ENCODE measurements at regions not wholly inside any gene's neighbourhood (a gene's known extent, or its start where the extent isn't known, plus 50 kb on each side); places are given as distances from the start of the nearest gene placed in this dataset.
A peak's percentile ranks its signal among the peaks of the same experiment; 100 is the strongest.

GRCh38 chr12:15033029-15033428 is 60.2 kb downstream of the PDE6H start:
- H3K4me3 ChIP-seq (ENCODE audit: low read depth, low read length): no peak overlapping the region
- no peak for DNase-seq (ENCODE audit: low read depth)
- TF ChIP-seq CTCF (IDR thresholded peaks at IDR 0.05; ENCODE audit: insufficient read depth, low read length): no peak

DNA sequence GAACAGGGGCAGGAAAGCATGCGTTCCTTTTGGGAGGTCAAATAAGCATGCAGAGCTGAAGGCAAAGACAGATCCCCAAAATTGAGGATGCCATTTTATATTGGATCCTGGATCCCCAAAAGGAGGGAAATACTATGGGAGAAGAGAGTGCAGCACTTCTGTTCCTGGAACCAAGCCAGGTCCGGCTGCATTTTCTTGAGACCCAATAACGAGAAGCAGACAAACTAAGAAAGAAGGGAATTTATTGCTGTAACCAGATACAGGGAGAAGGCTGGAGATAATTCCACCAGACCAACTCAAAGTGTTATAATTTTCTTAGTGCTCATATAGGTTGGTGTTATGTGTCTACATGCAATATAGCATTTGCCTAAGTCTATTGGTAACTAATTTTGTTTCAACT is 60.8 kb downstream of the PDE6H start:
- no peak overlapping the region for H3K4me3 ChIP-seq (ENCODE audit: low read depth, low read length)
- TF ChIP-seq CTCF (IDR thresholded peaks at IDR 0.05; ENCODE audit: insufficient read depth, low read length): no peak
- no peak for DNase-seq (ENCODE audit: low read depth)

GRCh38 chr12:15035185-15035584 is 62.3 kb downstream of the PDE6H start:
- H3K4me3 ChIP-seq (ENCODE audit: low read depth, low read length): no peak overlapping the region
- TF ChIP-seq CTCF (IDR thresholded peaks at IDR 0.05; ENCODE audit: insufficient read depth, low read length): no peak

DNA sequence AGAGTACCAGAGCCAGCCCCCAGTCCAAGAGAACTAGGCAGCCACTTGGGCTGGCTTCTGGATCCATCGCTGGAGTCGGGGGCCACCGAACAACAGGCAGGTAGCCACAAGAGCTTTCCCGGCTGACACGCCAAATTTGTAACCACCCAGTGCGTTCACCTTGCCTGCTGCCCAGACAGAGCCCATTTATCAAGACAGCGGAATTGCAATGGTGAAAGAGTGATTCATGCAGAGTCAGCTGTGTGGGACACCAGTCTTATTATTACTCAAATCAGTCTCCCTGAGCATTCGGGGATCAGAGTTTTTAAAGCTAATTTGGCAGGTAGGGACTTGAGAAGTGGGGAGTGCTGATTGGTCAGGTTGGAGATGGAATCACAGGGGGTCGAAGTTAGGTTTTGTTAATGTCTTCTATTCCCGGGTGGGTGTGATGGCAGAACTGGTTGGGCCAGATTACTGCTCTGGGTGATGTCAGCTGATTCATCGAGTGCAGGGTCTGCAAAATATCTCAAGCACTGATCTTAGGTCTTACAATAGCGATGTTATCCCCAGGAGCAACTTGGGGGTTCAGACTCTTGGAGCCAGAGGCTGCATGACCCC is 64.3 kb downstream of the PDE6H start:
- DNase-seq (ENCODE audit: low read depth): no peak
- H3K4me3 ChIP-seq (ENCODE audit: low read depth, low read length): no peak overlapping the region
- no peak for TF ChIP-seq CTCF (IDR thresholded peaks at IDR 0.05; ENCODE audit: insufficient read depth, low read length)

More at GRCh38 chr12:15035185-15035584, 62.3 kb downstream of the PDE6H start:
- DNase-seq (ENCODE audit: low read depth): no peak

DNA sequence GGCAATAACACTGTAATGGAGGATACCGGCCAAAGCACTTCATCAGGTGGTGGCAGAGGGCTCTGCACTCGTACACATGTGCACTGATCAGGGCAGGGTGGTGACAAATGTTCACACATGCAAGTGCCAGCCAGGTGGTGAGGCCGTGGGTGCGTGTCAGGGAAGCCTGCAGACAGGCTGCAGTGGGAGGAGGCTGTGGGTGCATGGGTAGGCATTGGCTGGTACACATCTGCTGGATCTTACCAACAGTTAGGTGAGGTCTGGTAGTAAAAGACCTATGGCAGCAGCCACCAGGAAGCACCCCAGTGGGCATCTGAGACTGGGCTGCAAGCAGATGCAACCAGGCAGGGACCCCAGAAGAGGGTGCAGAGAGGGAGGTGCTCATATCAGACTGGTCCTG is 65.3 kb downstream of the PDE6H start:
- no peak overlapping the region for H3K4me3 ChIP-seq (ENCODE audit: low read depth, low read length)
- TF ChIP-seq CTCF (IDR thresholded peaks at IDR 0.05; ENCODE audit: insufficient read depth, low read length): no peak
- no peak for DNase-seq (ENCODE audit: low read depth)

DNA sequence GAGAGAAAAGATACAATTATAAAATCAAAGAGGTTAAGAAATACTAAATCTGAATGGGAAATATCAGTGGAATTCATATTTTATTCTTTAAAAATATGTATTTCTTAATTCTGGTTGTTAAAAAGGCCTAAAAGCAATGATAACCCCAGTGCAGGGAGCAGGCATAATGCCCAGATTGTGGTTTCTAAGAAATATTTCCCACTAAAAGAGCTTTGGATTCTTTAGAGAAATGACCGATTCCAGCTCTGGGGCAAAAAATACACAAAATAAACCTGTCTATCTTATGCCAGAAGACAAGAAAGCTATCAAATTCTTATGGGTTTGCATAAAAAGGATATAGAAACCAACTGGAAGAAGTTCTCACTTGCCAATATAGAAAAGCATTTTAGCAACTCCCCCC is 71.6 kb downstream of the PDE6H start:
- peak; percentile 48 for DNase-seq (ENCODE audit: low read depth)
- H3K4me3 ChIP-seq (ENCODE audit: low read depth, low read length): no peak overlapping the region
- no peak for TF ChIP-seq CTCF (IDR thresholded peaks at IDR 0.05; ENCODE audit: insufficient read depth, low read length)

GRCh38 chr12:15045451-15045850 is 72.6 kb downstream of the PDE6H start:
- DNase-seq (ENCODE audit: low read depth): no peak
- TF ChIP-seq CTCF (IDR thresholded peaks at IDR 0.05; ENCODE audit: insufficient read depth, low read length): no peak
- H3K4me3 ChIP-seq (ENCODE audit: low read depth, low read length): no peak overlapping the region

Data from fibroblast of the aortic adventitia (primary cell).